Glomerular endothelial cell (primary cell): ENCODE measurements at regions not wholly inside any gene's neighbourhood (a gene's known extent, or its start where the extent isn't known, plus 50 kb on each side); places are given as distances from the start of the nearest gene placed in this dataset.

Experiments
- DNase-seq: peaks from one replicate; pipeline ENCODE4 v3.0.0-alpha.2; 2011; ENCODE audit warnings: low read depth, low spot score; ENCODE audit errors: extremely low read depth

- no peak for DNase-seq
Measured at GRCh38 chr10:125515571-125515970, 167.4 kb downstream of the TEX36 start.

DNA sequence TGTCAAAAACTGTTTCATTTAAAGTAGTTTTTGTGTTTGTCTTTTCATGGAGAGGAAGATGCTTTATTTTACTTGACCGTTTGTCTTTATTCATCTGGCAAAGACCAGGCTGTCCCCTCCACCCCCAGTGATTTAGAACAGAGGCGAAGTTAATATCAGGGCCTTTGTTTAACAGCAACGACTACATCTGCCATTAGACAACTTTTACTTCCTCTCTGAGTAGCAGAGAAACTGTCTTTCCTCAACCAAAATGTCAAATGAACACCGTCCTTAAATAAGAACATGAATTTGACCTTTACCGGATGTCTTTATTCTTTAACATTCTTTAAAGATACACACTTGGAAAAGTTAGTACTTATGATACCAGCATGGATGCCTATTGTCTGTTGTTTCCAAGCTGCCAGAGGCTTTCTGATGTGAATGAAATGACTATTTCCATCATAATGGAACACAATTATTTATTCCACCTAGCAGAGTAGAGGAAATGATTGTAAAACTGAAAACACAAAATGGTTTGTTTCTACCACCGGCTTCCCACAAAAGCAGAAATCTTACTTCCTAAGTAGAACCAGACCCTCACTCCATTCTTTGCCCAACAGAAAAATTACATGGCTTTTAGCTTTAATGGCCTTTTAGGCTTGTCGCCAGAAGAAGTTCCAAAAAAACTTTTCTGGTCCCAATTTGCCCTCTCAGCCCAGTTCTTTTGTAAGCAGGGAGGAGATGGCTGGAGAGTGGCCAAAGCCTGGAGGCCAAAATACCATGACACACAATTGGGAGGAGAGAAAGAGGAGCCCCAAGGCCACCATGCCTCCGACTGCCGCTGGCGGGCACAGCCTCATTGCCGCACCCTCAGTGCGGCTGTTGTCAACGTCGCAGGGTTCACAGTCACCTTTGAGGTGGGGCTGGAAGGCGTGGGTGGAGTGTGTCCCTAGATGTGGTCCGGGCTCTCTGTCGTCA is 168.5 kb downstream of the TEX36 start:
- DNase-seq = no peak

DNA sequence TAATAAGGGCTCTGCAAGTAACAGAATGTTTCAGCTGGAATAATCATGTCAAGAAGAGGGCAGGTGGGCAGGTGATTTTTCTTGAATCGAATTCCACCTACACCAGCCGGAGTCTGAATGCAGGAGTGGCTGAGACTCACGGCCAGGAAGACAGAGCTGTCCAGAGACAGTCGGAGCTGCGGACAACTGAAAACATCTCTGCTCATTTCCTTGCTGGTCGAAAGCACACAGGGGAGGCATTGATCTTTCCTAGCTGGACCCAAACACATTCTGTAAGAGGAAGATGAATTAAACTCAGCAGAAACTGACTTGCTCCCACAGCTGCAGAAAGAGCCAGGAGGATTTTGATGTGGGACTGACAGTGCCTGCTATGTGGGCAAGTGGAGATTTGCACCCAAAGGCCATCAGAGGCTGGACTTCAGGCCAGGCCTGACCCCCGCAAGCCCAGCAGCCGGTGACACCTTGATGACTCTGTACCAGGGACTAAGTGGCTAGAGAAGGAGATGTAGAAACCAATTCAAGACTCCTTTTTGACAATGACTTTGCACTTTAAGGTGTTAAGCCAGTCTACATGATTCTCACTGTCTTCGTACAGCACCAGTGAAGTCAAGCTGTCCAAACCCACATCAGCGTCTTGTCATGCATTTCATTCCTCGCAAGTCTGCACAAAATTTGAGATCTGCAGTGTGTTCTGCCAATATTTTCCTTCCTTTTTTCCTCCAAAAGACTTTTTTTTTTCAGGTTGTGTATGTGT is 169.4 kb downstream of the TEX36 start:
- DNase-seq = no peak

GRCh38 chr10:125510998-125511397 is 172.0 kb downstream of the TEX36 start:
- no peak for DNase-seq

- DNase-seq = no peak
Measured at GRCh38 chr10:125505648-125506047, 177.3 kb downstream of the TEX36 start.

DNA sequence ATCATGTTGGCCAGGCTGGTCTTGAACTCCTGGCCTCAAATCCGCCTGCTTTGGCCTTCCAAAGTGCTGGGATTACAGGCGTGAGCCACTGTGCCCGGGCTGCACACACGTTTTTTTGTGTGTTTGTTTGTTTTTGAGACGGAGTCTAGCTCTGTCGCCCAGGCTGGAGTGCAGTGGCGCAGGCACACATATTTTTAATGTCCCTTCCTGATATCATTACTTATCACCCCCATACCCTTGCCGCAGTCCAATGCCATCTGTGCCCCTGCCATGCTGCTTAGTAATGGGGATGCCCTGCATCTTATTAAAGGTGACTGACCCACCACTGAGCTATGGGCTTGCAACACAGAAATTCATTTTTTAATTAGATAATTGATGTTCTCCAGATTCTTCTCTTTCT is 180.7 kb downstream of the TEX36 start:
- DNase-seq = no peak

GRCh38 chr10:125495386-125495785 is 187.6 kb downstream of the TEX36 start:
- DNase-seq = no peak

GRCh38 chr10:125494651-125495239 is 188.2 kb downstream of the TEX36 start:
- no peak for DNase-seq

DNA sequence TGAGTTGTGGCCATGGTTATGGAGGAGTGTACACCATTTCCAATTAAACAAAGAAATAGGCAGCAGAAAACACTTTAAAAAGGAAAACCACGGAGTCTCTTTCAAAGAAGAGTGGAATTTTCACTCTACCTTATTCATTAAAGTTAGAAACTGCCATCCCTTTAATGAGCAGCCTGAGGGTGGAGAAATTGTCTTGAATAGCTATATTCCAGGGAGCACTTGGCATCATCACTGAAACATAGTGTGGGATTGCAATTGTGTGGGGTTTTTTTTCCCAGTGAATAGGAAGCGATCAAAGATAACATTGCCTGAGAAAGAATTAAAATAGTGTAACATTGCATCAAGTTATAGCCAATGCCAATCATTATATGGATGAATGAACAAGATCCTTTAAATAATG is 191.6 kb downstream of the TEX36 start:
- DNase-seq = no peak

GRCh38 chr10:125489731-125490130 is 193.2 kb downstream of the TEX36 start:
- DNase-seq = no peak

DNA sequence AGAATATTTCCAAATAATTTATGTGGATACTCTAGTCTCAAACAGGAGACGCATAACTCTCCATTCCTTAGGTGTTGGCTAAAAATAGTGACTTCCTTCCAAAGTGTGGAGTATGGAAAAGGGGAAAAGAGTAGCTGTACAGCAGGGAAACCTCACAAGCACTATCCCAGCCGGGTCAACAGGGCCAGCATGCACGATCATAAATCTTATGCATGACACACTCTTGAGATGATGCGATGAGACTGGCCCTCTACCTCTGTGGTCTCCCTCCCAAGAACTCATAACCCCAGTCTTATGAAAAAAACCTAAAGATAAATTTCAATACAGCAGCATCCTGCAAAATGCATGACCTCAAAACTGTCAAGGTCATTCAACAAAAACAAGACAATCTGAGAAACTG is 197.3 kb downstream of the TEX36 start:
- no peak for DNase-seq

- no peak for DNase-seq
Measured at GRCh38 chr10:125484035-125484732, 198.8 kb downstream of the TEX36 start.

- no peak for DNase-seq
Measured at GRCh38 chr10:125482637-125483036, 200.3 kb downstream of the TEX36 start.

GRCh38 chr10:125482108-125482507 is 200.9 kb downstream of the TEX36 start:
- DNase-seq = no peak

GRCh38 chr10:125479059-125479458 is 203.9 kb downstream of the TEX36 start:
- no peak for DNase-seq

- no peak for DNase-seq
Measured at GRCh38 chr10:125475815-125476214, 207.1 kb downstream of the TEX36 start.

DNA sequence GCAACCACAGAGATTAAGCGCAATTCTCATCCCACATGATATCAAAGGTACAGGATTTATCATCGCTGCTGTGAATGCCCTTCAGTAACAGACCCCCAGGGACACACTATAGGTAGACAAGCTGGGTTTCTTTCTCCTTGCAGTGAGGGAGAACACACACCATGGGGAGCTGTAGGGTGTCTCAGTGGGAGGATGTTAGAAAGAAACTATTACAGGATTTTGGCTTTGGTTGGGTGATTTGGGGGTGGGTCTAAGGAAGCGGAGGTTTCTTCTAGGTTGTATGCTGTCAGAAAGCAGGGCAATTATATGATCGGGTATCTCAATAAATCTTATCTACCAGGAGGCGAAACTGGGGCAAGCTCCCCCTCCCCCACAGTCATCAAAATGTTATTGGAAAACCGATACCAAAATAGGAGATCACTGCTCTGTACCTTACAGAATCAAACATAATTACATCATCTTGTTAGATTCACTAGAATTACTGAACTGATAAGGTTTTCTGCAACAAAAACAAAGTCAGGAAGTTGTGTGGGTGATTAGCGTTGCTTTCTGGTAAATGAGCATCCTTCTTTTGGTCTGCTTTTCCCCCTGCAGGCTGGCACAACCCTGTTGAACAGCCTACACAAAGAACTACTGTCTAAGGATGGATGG is 209.7 kb downstream of the TEX36 start:
- no peak for DNase-seq

GRCh38 chr10:125472010-125472607 is 210.9 kb downstream of the TEX36 start:
- DNase-seq = no peak

DNA sequence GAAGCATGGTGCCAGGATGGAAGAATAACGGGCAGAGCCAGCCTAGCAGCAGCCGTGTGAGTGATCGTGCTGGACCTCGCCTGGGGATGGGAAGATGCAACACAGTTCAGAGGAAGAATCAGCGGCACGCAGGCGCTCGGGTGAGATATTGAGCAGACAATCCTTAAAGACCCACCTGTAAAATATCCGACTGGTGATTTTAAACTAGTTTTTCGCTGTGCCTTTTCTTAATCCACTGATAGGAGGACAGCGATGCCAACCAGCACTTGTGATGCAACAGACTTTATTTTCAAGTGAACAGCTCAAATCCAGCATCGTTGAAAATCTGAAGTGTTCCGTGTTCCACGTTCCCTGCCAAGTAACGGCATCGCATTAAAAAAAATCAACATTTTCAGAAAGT is 214.7 kb downstream of the TEX36 start:
- DNase-seq = no peak

DNA sequence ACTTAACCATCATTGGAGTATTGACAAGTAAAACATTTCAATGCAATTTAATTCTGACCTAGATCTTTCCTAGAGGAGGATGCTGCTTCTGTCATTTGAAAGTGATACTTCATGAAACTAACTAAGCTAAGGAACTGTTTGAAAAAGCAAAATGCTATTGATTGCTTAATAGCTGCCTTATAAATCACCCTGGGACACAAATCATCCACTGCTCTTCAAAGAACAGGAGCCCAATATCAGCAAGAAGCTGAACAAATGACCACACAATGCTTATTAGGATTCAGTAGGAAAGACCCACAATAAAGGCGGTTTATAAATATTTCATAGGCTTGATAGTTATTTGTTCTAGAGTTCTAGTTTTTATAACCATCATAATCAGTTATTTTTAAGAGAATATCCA is 216.3 kb downstream of the TEX36 start:
- DNase-seq = no peak
